ENCODE measurements at regions not wholly inside any gene's neighbourhood (a gene's known extent, or its start where the extent isn't known, plus 50 kb on each side); places are given as distances from the start of the nearest gene placed in this dataset.

DNA sequence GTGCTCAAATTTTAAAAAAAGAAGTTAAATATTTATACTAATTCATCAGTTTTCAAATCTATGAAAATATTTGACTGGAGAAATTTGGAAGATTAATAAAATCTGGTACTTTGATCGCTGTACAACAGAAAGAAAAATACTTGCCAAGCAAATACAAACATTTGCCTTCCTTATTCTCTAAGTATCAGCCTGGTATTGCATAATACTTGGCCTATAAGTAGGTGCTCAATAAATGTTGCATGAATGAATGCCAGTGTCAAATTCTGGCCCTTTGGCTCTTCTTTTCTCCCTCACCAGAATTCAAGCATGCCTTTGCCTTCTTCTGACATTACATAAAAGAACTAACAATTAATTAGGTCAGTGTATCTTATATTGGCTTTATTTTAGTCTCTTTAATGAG is 601.7 kb upstream of the GBE1 start:
- H3K27ac Mint-ChIP-seq: no peak overlapping the region
- DNase-seq: no peak
- H3K9me3 Mint-ChIP-seq: no peaks in the 10 kb centered on the region
- intact Hi-C loops (cut with micrococcal nuclease): no loop called here
- H3K4me1 Mint-ChIP-seq: no peaks in the 10 kb centered on the region
- no peaks in the 10 kb centered on the region for H3K36me3 Mint-ChIP-seq (ENCODE audit: low read depth)
- no peaks in the 10 kb centered on the region for H3K27me3 Mint-ChIP-seq
- no peak overlapping the region for H3K4me3 Mint-ChIP-seq

DNA sequence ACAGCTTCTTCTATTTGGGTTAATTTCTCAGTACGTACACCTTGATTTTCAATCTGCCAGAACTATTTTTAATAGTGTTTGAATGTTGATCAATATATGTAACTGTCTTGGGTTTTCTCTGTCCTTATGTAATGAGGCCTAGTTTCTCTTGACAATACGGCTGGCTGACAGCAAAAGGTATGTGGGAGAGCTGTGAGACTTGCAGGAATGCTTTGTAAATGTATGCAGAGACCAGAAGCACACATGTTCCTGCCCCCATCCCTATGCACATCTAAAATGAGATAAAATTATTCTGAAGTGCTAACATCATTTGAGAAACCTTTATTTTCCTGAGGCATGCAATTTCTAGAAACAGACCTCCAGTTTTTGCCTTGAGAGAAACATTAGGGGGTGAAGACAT is 593.8 kb upstream of the GBE1 start:
- H3K4me3 Mint-ChIP-seq: no peak overlapping the region
- no peak overlapping the region for H3K27ac Mint-ChIP-seq
- H3K9me3 Mint-ChIP-seq: no peaks in the 10 kb centered on the region
- no peaks in the 10 kb centered on the region for H3K4me1 Mint-ChIP-seq
- H3K27me3 Mint-ChIP-seq: no peaks in the 10 kb centered on the region
- no peaks in the 10 kb centered on the region for H3K36me3 Mint-ChIP-seq (ENCODE audit: low read depth)
- DNase-seq: no peak
- intact Hi-C loops (cut with micrococcal nuclease): no loop called here

DNA sequence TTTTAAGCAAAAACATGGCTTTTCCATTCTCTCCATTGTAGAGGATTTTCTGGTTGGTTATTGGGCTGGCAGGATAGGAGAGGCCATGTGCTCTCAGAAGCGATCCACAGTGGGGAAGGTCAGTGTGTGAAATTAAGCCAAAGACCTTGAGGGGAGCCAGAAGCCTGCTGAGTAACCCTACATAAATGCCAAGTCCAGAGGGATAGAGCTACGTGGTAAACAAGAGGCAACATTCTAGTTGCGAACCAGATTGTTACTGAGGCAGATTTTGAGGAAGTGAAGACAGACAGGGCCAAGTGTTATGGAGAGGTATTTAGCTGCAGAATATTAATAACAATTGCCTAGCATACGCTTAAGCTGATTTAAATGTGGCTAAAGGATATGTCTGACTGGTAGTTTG is 592.8 kb upstream of the GBE1 start:
- intact Hi-C loops (cut with micrococcal nuclease): no loop called here
- H3K27me3 Mint-ChIP-seq: no peaks in the 10 kb centered on the region
- DNase-seq: no peak
- no peaks in the 10 kb centered on the region for H3K9me3 Mint-ChIP-seq
- no peak overlapping the region for H3K27ac Mint-ChIP-seq
- no peak overlapping the region for H3K4me3 Mint-ChIP-seq
- no peaks in the 10 kb centered on the region for H3K36me3 Mint-ChIP-seq (ENCODE audit: low read depth)
- H3K4me1 Mint-ChIP-seq: no peaks in the 10 kb centered on the region

DNA sequence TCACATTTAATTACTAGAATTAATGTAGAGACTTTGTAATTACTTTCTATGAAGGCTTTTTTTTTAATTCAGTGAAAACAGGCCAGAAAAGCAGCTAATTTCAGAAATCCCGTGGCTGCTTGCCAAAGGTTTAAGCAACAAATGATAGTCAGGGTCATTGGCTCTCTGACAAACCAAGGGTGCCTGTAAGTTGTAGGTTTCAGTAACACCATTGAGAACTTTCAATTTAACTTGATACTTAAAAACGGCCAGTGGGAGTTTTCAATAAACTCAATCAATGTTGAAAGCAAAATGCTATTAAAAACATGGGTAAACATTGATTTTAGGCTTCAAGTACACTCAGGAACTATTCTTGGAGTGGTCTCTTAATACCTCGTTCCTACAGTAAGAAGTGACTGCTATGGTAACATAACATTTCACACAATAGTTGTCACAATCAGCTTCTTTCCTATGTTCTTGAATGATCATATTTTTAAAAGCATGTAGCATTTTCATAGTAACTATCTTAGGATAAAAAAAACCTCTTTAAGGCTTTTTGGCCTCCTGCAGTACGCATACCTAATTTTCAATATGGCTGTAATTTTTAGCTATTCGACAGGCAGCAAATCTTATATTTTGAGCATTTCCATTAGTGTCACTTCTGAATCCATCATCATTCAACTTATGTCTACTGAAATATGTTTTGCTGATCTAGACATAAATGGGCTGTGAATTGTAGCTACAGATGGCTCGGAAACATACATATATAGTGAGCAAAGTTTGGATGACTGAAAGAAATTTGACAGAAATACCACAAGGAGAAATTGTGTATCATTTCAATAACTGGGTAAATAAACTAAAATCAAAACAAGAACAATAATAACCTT is 592.1 kb upstream of the GBE1 start:
- H3K9me3 Mint-ChIP-seq: no peaks in the 10 kb centered on the region
- no peak overlapping the region for H3K4me3 Mint-ChIP-seq
- intact Hi-C loops (cut with micrococcal nuclease): no loop called here
- H3K27ac Mint-ChIP-seq: no peak overlapping the region
- no peaks in the 10 kb centered on the region for H3K4me1 Mint-ChIP-seq
- no peaks in the 10 kb centered on the region for H3K27me3 Mint-ChIP-seq
- H3K36me3 Mint-ChIP-seq (ENCODE audit: low read depth): no peaks in the 10 kb centered on the region
- DNase-seq: no peak

DNA sequence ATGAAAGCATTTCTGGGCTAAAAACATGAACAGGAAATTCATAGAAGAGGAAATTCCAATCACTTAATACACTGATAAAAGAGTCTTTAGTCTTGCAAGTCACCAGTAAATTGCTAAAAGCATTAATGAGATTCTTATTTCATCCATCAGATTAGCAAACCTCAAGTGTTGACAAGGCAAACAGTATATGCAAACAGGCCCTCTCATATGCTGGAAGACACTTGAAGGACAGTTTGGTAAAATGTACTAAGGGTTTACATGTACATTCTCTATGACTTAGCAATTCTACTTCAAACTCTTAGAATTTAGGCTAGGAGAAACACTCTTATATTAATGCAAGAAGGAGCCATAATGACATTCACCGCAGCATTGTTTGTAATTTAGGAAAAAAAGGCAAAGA is 586.1 kb upstream of the GBE1 start:
- no peaks in the 10 kb centered on the region for H3K27me3 Mint-ChIP-seq
- no peak for DNase-seq
- H3K4me1 Mint-ChIP-seq: no peaks in the 10 kb centered on the region
- H3K36me3 Mint-ChIP-seq (ENCODE audit: low read depth): no peaks in the 10 kb centered on the region
- no peak overlapping the region for H3K4me3 Mint-ChIP-seq
- H3K27ac Mint-ChIP-seq: no peak overlapping the region
- intact Hi-C loops (cut with micrococcal nuclease): no loop called here
- H3K9me3 Mint-ChIP-seq: no peaks in the 10 kb centered on the region

DNA sequence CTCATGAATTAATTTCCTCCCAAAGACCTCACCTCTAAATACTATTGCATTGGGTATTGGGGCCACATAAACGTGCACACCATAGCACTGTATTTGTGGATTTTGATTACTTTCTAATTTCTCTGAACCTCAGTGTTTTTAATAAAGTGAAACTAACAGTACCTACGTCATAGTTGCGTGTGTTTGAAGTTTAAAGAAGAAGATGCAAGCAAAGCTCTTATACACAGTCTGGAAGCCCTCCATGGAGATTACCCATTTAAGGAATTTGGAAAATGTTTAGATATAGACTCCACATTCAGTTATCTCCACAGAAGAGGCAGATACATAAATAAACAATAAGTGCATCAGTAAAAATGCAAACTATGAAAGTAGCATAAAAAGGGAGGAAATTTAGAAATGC is 581.1 kb upstream of the GBE1 start:
- Mint-ChIP-seq H3K4me1 (no peaks in the 10 kb centered on the region), H3K27me3 (no peaks in the 10 kb centered on the region), H3K27ac (no peak overlapping the region), H3K4me3 (no peak overlapping the region), H3K36me3 (ENCODE audit: low read depth) (no peaks in the 10 kb centered on the region), H3K9me3 (no peaks in the 10 kb centered on the region)
- DNase-seq: no peak
- intact Hi-C loops (cut with micrococcal nuclease): no loop called here

DNA sequence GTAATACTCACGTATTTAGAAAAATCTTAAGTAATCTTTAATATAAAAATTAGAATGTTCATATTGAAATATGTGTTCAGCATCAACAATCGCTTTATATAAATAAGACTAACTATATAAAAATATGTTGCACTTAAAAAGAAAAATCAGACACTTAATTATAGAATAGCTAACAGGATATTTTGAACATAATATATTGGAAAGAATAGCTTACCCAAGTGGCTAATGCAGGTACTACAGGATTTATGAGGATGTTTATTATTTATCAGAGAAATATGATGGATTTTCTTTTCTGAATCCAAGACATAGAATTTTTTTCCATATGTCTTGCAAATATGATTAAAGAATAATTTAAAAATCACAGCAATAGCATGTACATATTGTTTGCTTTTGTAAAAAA is 567.9 kb upstream of the GBE1 start:
- Mint-ChIP-seq H3K27me3 (no peaks in the 10 kb centered on the region), H3K27ac (no peak overlapping the region), H3K4me3 (no peak overlapping the region), H3K36me3 (ENCODE audit: low read depth) (no peaks in the 10 kb centered on the region), H3K9me3 (peaks cover 8% of the 10 kb centered on the region), H3K4me1 (no peaks in the 10 kb centered on the region)
- intact Hi-C loops (cut with micrococcal nuclease): no loop called here
- DNase-seq: no peak

DNA sequence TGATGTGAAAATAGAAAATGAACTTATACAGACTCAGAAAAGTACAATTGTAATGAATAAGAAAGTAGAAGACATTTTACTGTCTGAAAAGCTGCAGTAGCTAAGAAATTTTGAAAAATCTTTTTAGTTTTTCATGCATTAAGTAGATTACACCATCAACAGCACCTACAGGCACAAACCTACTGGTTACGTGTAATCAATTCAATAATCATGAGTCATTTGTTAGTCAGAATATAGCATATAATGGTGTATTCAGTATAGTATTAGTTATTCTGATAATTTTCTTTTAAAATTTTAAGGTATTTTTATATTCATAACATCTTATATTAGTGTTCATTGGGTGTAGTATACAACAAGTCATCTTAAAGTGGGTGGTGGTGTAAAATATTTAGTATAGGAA is 550.5 kb upstream of the GBE1 start:
- no peaks in the 10 kb centered on the region for H3K27me3 Mint-ChIP-seq
- no peaks in the 10 kb centered on the region for H3K4me1 Mint-ChIP-seq
- no peak for DNase-seq
- no peaks in the 10 kb centered on the region for H3K36me3 Mint-ChIP-seq (ENCODE audit: low read depth)
- intact Hi-C loops (cut with micrococcal nuclease): no loop called here
- no peak overlapping the region for H3K27ac Mint-ChIP-seq
- peaks cover under 1% of the 10 kb centered on the region for H3K9me3 Mint-ChIP-seq
- no peak overlapping the region for H3K4me3 Mint-ChIP-seq

DNA sequence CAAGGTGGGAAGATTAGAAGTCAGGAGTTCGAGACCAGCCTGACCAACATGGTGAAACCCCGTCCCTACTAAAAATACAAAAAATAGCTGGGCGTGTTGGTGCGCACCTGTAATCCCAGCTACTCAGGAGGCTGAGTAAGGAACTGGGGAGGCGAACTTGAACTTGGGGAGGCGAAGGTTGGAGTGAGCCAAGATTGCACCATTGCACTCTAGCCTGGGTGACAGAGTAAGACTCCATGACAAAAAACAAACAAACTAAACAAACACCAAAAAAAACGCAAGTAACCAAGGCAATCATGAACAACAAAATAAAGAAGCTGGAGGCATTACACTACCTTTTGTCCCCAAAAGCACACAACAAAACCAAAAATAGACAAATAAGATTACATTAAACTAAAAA is 547.3 kb upstream of the GBE1 start:
- no peak for DNase-seq
- Mint-ChIP-seq H3K9me3 (peaks cover 5% of the 10 kb centered on the region), H3K4me3 (no peak overlapping the region), H3K36me3 (ENCODE audit: low read depth) (no peaks in the 10 kb centered on the region), H3K27ac (no peak overlapping the region), H3K4me1 (no peaks in the 10 kb centered on the region), H3K27me3 (no peaks in the 10 kb centered on the region)
- intact Hi-C loops (cut with micrococcal nuclease): no loop called here

DNA sequence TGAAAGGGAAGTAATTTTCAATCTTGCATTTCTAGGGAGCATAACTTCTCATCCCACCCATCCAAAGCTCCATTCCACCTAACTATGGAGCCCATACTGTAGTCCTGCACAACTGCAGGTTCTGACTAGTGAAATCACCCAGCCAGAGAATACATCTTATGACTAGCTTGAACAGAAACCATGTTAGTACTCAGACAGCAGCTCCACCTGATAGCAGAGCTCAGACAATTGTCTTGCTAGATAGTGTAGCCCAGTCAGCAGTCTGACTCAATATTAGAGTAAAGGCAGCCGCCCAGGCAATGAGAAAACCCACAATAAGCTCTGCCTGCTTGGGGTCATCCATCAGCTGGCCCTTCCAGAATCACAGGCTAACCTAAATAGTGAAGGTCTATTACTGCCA is 544.7 kb upstream of the GBE1 start:
- DNase-seq: no peak
- no peaks in the 10 kb centered on the region for H3K36me3 Mint-ChIP-seq (ENCODE audit: low read depth)
- intact Hi-C loops (cut with micrococcal nuclease): no loop called here
- H3K9me3 Mint-ChIP-seq: peaks cover 7% of the 10 kb centered on the region
- H3K4me3 Mint-ChIP-seq: no peak overlapping the region
- H3K4me1 Mint-ChIP-seq: no peaks in the 10 kb centered on the region
- no peaks in the 10 kb centered on the region for H3K27me3 Mint-ChIP-seq
- H3K27ac Mint-ChIP-seq: no peak overlapping the region

DNA sequence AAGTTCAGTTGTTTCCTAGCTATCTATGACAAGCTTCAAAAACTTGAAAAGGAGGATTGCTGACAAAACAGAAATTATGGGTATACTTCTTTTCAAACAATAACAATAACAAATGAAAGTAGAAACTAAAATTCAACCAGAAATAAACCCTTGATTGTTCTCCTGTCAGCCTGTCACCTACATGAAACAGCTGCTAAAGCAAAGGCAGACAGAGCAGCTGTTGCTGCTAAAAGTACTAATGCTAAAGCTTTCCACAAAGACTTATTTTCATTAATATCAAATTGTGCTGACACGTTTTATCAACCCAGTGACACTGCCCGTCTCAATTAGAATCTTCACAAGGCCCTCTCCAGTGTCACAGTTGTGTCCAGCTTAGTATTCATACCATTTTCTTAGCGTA is 533.2 kb upstream of the GBE1 start:
- Mint-ChIP-seq H3K4me1 (no peaks in the 10 kb centered on the region), H3K9me3 (peaks cover 3% of the 10 kb centered on the region), H3K27me3 (no peaks in the 10 kb centered on the region), H3K4me3 (no peak overlapping the region), H3K27ac (no peak overlapping the region), H3K36me3 (ENCODE audit: low read depth) (no peaks in the 10 kb centered on the region)
- no peak for DNase-seq
- intact Hi-C loops (cut with micrococcal nuclease): no loop called here

DNA sequence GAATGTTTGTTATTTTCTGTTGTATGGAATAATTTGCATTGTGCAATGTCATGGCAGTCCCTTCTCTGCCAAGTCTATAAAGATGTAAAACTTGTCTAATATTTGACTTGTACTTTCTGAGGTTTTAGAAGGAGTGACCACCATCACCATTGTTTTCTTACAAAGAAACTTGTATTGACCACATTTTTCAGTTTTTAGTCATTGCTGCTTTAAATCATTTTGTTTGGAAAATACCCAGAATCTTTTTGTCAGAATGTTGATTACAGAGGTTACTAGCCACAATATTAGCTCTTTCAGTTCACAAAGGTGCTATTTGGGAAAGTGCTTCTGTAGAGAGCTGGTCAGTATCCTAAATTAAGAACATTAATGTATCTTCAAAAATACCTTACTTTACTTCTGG is 532.4 kb upstream of the GBE1 start:
- Mint-ChIP-seq H3K27ac (no peak overlapping the region), H3K4me3 (no peak overlapping the region), H3K36me3 (ENCODE audit: low read depth) (no peaks in the 10 kb centered on the region), H3K9me3 (no peaks in the 10 kb centered on the region), H3K27me3 (no peaks in the 10 kb centered on the region), H3K4me1 (no peaks in the 10 kb centered on the region)
- no peak for DNase-seq
- intact Hi-C loops (cut with micrococcal nuclease): no loop called here

DNA sequence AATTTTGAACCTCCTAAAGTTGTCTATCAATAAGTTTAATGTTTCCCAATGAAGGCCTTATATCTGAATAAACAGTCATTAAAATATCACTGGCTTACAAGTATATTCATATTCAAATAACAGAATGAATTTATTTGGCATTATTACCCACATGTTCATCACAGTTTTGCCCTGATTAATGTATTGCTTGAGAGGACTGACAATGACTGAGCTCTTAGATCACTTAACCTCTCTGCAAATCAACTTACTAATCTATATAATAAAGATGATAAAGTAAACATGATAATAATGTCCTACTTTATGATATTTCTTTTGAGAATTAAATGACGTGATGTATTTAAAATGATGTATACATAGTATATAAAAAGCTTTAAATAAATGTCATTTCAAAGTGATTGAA is 532.0 kb upstream of the GBE1 start:
- H3K27me3 Mint-ChIP-seq: no peaks in the 10 kb centered on the region
- intact Hi-C loops (cut with micrococcal nuclease): no loop called here
- no peaks in the 10 kb centered on the region for H3K9me3 Mint-ChIP-seq
- no peak overlapping the region for H3K27ac Mint-ChIP-seq
- no peaks in the 10 kb centered on the region for H3K4me1 Mint-ChIP-seq
- H3K4me3 Mint-ChIP-seq: no peak overlapping the region
- DNase-seq: no peak
- H3K36me3 Mint-ChIP-seq (ENCODE audit: low read depth): no peaks in the 10 kb centered on the region

DNA sequence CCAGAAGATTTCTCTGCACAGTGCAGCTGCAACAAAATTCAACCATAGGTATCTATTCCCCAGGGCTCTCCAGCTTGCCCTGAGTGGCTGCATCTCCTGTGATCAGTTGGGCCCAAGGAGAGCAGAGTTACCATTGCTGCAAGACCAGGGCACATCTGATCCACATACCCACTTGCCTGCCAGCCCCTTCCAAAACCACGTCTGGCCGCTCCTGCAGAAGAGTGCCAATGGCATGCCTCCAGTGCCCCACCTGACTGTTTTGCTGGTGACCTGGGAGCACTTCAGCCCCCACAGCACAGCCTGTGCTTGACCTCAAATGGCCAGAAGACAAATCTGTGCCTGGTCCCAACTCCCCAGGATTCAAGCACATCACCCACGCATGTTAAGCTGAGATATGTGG is 526.1 kb upstream of the GBE1 start:
- H3K36me3 Mint-ChIP-seq (ENCODE audit: low read depth): no peaks in the 10 kb centered on the region
- no peak overlapping the region for H3K27ac Mint-ChIP-seq
- no peak overlapping the region for H3K4me3 Mint-ChIP-seq
- no peaks in the 10 kb centered on the region for H3K27me3 Mint-ChIP-seq
- H3K9me3 Mint-ChIP-seq: peaks cover 3% of the 10 kb centered on the region
- no peaks in the 10 kb centered on the region for H3K4me1 Mint-ChIP-seq
- intact Hi-C loops (cut with micrococcal nuclease): no loop called here
- DNase-seq: no peak

DNA sequence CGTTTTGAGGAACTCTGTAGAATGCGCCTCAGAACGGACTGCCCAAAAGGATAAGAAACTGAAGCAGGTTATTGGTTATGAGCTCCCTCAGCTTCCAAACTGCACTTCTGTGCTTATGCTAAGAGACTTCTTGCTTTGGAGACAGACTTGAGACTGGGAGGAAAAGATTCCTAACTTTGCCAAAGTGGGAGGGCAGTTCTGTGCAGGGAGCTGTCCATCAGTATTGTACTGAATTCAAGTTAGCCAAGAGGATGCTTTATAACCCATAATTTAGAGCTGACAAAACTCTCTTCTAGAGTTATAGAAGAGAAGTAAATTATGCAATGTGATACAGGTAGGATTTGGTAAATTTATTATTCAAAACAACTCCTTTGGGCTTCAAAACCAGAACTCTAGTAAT is 519.8 kb upstream of the GBE1 start:
- peaks cover 6% of the 10 kb centered on the region for H3K9me3 Mint-ChIP-seq
- no peak for DNase-seq
- no peaks in the 10 kb centered on the region for H3K36me3 Mint-ChIP-seq (ENCODE audit: low read depth)
- no peaks in the 10 kb centered on the region for H3K27me3 Mint-ChIP-seq
- no peaks in the 10 kb centered on the region for H3K4me1 Mint-ChIP-seq
- no peak overlapping the region for H3K4me3 Mint-ChIP-seq
- no peak overlapping the region for H3K27ac Mint-ChIP-seq
- intact Hi-C loops (cut with micrococcal nuclease): no loop called here
